ENCODE measurements at regions not wholly inside any gene's neighbourhood (a gene's known extent, or its start where the extent isn't known, plus 50 kb on each side); places are given as distances from the start of the nearest gene placed in this dataset.
"Not testable (repeated sequence)": the region's sequence is repeated elsewhere in the genome, so short reads cannot be mapped to it uniquely, and the experiment has no call there.

DNA sequence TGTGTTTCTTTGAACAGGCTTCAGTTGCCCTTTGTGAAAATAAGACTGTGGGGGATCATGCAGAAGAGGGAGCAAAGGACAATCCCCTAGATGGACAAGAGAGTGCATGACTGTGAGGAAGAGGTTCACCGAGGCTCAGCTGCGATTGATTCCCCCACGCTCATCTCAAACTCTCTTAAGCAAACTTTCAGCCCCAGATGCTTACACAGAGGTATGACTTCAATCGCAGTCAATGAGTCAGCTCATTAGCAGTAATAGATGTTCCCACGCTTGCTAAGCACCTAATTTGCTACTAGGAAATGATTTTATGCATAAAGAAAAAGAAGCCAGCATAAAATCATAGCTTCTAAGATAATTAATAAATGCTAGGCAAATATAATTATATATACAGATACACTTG lies 2256.1 kb upstream of the AGA start:
- Histone ChIP-seq H3K27me3 (no peaks in the 10 kb centered on the region), H3K9me3 (no peaks in the 10 kb centered on the region), H3K4me3 (ENCODE audit: low read depth, low read length) (no peak overlapping the region), H3K4me1 (no peaks in the 10 kb centered on the region), H3K36me3 (no peaks in the 10 kb centered on the region)
- DNase-seq = no peak
- TF ChIP-seq, protein P1, sequence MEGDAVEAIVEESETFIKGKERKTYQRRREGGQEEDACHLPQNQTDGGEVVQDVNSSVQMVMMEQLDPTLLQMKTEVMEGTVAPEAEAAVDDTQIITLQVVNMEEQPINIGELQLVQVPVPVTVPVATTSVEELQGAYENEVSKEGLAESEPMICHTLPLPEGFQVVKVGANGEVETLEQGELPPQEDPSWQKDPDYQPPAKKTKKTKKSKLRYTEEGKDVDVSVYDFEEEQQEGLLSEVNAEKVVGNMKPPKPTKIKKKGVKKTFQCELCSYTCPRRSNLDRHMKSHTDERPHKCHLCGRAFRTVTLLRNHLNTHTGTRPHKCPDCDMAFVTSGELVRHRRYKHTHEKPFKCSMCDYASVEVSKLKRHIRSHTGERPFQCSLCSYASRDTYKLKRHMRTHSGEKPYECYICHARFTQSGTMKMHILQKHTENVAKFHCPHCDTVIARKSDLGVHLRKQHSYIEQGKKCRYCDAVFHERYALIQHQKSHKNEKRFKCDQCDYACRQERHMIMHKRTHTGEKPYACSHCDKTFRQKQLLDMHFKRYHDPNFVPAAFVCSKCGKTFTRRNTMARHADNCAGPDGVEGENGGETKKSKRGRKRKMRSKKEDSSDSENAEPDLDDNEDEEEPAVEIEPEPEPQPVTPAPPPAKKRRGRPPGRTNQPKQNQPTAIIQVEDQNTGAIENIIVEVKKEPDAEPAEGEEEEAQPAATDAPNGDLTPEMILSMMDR (IDR thresholded peaks at IDR 0.05; ENCODE audit: low read depth, low read length) = no peak

DNA sequence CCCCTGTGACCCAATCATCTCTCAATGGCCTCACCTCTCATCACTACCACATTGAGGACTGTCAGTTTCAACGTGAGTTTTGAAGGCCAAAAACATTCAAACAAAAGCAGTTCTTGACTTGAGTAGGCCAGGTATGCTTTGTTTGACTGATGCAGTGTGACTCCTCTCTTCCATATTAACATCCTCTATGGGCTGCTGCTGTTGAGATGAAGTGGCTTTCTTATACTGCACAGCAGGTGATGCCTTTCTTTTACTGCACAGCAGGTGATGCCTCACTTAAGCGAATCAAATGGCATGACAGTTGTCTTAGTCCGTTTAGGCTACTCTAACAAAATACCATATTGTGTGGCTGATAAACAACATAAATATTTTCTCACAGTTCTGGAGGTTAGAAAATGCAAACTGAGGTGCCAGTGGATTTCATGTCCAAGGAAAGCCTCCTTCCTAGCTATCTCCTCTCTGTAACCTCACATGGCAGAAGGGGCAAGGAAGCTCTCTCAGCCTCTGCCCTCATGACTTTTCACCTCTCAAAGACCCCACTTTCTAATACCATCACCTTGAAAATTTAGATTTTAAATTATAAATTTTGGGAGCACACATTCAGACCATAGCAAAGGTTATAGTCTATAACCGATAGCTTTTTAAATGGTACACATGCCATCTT lies 2267.9 kb upstream of the AGA start:
- Histone ChIP-seq H3K4me1 (no peaks in the 10 kb centered on the region), H3K4me3 (ENCODE audit: low read depth, low read length) (no peak overlapping the region), H3K9me3 (no peaks in the 10 kb centered on the region), H3K36me3 (no peaks in the 10 kb centered on the region), H3K27me3 (no peaks in the 10 kb centered on the region)
- TF ChIP-seq, protein P1 (IDR thresholded peaks at IDR 0.05; ENCODE audit: low read depth, low read length) = no peak
- DNase-seq = no peak

DNA sequence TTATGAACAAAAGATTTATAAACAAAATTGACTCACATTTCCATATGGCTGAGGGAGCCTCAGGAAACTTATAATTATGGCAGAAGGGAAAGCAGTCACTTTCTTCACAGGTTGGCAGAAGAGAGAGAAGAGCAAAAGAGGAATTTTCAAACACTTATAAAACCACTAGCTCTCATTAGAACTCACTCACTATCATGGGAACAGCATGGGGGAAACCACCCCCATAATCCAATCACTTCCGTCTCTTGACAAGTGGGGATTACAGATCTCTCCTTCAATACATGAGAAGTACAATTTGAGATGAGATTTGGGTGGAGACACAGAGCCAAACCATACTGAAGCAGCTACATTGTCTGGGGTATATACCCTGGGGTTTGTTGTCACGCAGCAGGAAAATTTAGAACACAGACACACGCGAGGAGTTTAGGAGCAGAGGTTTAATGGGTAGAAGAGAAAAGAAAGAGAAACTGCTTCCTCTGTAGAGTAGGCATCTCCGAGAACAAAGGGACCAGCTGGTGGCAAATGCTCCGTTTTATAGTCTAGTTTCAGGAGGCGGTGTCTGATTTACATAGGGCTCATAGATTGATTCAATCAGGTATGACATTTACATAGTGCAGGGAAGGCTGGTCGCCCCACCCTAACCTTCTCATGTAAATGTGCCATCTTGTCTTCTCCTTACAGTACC lies 2277.7 kb upstream of the AGA start:
- Histone ChIP-seq H3K4me3 (ENCODE audit: low read depth, low read length) (no peak overlapping the region), H3K27me3 (no peaks in the 10 kb centered on the region), H3K4me1 (no peaks in the 10 kb centered on the region), H3K9me3 (no peaks in the 10 kb centered on the region), H3K36me3 (no peaks in the 10 kb centered on the region)
- TF ChIP-seq, protein P1 (IDR thresholded peaks at IDR 0.05; ENCODE audit: low read depth, low read length) = no peak
- DNase-seq = no peak

DNA sequence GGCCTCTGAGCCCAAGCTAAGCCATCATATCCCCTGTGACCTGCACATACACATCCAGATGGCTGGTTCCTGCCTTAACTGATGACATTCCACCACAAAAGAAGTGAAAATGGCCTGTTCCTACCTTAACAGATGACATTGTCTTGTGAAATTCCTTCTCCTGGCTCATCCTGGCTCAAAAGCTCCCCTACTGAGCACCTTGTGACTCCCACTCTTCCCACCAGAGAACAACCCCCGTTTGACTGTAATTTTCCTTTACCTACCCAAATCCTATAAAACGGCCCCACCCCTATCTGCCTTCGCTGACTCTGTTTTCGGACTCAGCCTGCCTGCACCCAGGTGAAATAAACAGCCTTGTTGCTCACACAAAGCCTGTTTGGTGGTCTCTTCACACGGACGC lies 2284.3 kb upstream of the AGA start:
- not testable (repeated sequence) for H3K4me3 ChIP-seq (ENCODE audit: low read depth, low read length); H3K9me3 ChIP-seq; H3K4me1 ChIP-seq; DNase-seq; H3K36me3 ChIP-seq; H3K27me3 ChIP-seq

DNA sequence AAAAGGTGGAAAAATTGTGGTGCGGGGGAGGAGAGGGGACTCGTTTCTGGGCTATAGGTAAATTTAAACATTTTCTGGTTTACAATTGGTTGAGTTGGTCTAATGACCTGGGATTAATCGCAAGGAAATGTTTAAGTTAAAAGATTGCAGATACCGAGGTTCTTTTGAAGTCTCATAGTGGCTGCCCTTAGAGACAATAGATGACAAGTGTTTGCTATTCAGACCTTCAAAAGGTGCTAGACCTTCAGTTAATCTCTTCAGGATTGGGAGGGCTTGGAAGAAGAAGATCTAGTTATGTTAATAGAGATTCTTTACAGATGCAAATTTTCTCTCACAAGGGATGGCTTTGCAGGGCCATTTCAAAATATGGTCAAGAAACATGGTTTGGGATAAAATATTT lies 2286.1 kb upstream of the AGA start:
- H3K9me3 ChIP-seq = no peaks in the 10 kb centered on the region
- H3K4me1 ChIP-seq = no peaks in the 10 kb centered on the region
- no peaks in the 10 kb centered on the region for H3K36me3 ChIP-seq
- H3K4me3 ChIP-seq (ENCODE audit: low read depth, low read length) = no peak overlapping the region
- no peak for DNase-seq
- H3K27me3 ChIP-seq = no peaks in the 10 kb centered on the region
- TF ChIP-seq, protein P1 (IDR thresholded peaks at IDR 0.05; ENCODE audit: low read depth, low read length) = no peak

DNA sequence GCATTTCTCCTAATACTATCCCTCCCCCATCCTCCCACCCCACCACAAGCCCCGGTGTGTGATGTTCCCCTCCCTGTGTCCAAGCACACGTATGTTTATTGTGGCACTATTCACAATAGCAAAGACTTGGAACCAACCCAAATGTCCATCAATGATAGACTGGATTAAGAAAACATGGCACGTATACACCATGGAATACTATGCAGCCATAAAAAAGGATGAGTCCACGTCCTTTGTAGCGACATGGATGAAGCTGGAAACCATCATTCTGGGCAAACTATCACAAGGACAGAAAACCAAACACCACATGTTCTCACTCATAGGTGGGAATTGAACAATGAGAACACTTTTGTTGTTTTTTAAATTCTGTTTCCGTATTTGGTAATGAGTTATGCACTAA lies 2294.6 kb upstream of the AGA start:
- not testable (repeated sequence) for DNase-seq; H3K9me3 ChIP-seq; H3K27me3 ChIP-seq; H3K4me1 ChIP-seq; H3K36me3 ChIP-seq; H3K4me3 ChIP-seq (ENCODE audit: low read depth, low read length)

DNA sequence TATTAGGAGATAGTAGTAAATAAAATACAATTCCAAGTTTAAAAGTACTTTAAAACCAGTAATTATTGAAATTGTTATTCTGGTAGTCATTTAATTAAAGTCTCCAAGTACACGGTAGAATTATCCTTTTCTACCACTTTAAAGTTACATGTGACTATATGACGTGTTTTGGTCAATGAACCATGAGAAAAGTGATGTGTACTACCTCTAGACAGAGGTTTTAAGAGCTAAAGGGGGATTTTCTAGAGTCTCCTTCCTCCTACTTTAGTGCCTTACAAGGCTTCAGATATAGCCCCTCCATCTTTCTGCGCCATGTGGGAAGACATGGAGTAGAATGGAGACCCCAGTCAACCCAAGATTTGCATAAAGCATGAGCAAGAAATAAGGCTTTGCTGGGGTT lies 2296.6 kb upstream of the AGA start:
- no peaks in the 10 kb centered on the region for H3K27me3 ChIP-seq
- no peak for DNase-seq
- H3K36me3 ChIP-seq = no peaks in the 10 kb centered on the region
- TF ChIP-seq, protein P1 (IDR thresholded peaks at IDR 0.05; ENCODE audit: low read depth, low read length) = no peak
- no peaks in the 10 kb centered on the region for H3K4me1 ChIP-seq
- H3K4me3 ChIP-seq (ENCODE audit: low read depth, low read length) = no peak overlapping the region
- no peaks in the 10 kb centered on the region for H3K9me3 ChIP-seq
